GM12891 (cell line): ENCODE measurements at regions not wholly inside any gene's neighbourhood (a gene's known extent, or its start where the extent isn't known, plus 50 kb on each side); places are given as distances from the start of the nearest gene placed in this dataset.
"Not testable (repeated sequence)": the region's sequence is repeated elsewhere in the genome, so short reads cannot be mapped to it uniquely, and the experiment has no call there.

ENCODE experiments used
- DNase-seq: peaks from one replicate; pipeline ENCODE4 v3.0.0; 2011; ENCODE audit warnings: low spot score; ENCODE audit not compliant: insufficient read length
- FAIRE-seq: peaks from 2 replicates; lab custom pipeline; 2011; peaks lifted over from hg19 to GRCh38; lab: Jason Lieb, UNC
- PAX5 ChIP-seq: IDR thresholded peaks from 2 replicates; pipeline ENCODE4 v1.6.1; 2011; ENCODE audit warnings: low read length, moderate library complexity, mild to moderate bottlenecking; ENCODE audit not compliant: insufficient read depth, severe bottlenecking
- POLR2A ChIP-seq: IDR thresholded peaks from 2 replicates; pipeline ENCODE4 v1.6.1; 2011; ENCODE audit warnings: low read depth, low read length, control low read depth
- POLR2AphosphoS5 ChIP-seq: IDR thresholded peaks from 2 replicates; pipeline ENCODE4 v1.6.1; 2011; ENCODE audit warnings: low read depth, low read length, control low read depth
- POU2F2 ChIP-seq: IDR thresholded peaks from 2 replicates; pipeline ENCODE4 v1.6.1; 2011; ENCODE audit warnings: low read depth, mild to moderate bottlenecking, control low read depth, low read length, moderate library complexity
- SPI1 ChIP-seq: IDR thresholded peaks from 2 replicates; pipeline ENCODE4 v1.6.1; 2011; ENCODE audit warnings: low read depth, low read length, control low read depth
- TAF1 ChIP-seq: IDR thresholded peaks from 2 replicates; pipeline ENCODE4 v1.6.1; 2011; ENCODE audit warnings: low read depth, low read length, control low read depth

DNA sequence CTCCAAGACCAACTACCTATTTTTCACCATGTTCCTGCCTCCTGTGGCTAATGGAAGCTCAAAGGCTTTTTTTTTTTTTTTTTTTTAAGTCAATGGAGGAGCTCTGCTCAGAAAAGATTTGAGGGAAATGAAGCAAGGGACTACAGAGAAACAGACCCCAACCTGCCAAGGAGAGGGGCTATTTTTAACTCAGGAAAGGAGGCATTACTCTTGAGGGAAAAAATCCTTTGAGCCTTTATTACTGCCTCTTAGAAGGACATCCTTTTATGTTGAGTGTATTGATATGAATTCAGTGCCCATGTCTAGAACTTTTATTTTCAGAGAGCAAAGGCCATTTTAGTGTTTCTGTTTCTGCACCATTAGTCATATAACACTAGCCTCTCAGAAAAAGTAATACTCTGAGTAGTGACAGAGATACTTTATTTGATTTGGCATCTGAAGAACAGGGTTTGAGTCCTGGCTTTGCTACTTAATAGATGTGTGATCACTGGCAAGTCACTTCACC, 68.1 kb upstream of the PCDH8 start:
- TF ChIP-seq SPI1 (no peak), POLR2AphosphoS5 (no peak), PAX5 (no peak), POLR2A (no peak), TAF1 (no peak), POU2F2 (no peak)
- FAIRE-seq (no peak), DNase-seq (no peak)

DNA sequence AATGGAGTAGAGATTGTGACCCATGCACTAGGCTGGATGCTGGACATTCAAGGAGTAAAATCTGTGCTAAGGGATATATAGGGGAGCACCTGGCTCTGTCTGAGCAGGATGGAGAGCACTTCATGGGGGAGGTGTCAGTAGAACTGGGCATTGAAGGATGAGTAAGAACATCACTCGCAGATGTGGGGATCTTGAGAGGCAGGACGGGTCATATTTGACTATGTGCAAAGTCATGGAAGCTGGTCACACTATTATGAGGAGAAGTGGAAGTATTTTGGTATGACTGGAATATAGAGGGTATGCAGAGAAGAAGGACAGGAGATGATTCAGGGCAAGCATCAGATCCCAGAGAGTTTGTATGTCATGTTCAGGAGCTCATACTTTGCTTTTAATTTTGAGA, 62.9 kb upstream of the PCDH8 start:
- TF ChIP-seq SPI1 (no peak), POLR2A (no peak), POU2F2 (no peak), POLR2AphosphoS5 (no peak)
- DNase-seq (no peak), FAIRE-seq (no peak)

DNA sequence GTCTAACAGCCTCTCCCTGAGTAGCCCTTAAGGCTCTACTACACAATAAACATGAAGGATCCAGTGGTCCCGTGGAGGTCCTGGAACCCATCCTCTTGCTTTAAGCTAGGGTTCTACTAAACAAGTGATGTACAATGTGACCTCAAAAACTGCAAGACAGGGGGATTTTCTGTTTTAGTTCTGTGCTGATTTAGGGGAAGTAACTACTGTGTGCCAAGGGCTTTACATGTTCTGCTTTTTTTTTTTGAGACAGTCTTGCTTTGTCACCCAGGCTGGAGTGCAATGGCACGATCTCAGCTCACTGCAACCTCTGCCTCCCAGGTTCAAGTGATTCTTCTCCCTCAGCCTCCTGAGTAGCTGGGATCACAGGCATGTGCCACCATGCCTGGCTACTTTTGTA, 61.9 kb upstream of the PCDH8 start:
- FAIRE-seq, DNase-seq: not testable (repeated sequence)

DNA sequence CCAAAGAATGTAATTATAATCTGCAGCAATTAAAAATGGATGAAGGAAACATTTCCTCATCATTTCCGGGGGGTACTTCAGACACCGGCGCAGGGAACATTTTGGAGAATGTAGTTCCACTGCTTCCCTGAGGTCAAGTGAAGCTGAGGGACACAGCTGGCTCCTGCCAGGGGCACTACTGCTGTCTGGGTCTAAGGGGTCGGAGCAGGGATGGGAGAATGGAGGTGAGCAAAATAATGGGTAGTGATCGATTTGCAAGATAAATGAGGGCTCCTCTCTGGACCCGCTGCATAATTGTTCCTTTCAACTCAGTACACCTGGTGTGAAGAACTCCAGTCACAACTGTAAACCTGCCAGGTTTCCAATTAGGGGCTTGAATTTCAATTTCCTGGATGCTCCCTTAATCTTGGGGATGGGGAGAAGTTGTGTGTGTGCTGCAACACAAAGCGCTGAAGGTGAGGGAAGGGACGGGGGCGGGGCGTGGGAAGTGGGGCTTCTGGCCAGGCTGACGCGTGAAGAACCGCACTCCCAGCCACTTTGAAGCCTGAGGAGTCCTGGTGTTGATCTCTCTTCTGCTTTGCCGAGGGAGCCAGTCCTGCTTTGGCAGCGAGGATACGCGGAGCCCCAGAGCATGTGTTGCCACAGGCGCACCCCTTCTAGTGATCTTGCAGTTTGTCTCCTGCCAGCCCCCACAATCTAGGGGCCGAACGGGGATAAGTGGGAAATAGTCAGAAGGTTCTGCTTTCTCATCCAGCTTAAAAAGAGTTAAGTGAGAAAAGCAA, 57.9 kb upstream of the PCDH8 start:
- DNase-seq (no peak), FAIRE-seq (no peak)
- no peak for TF ChIP-seq PAX5
- TF ChIP-seq TAF1, result no peak
- no peak for TF ChIP-seq POU2F2
- no peak for TF ChIP-seq POLR2A
- TF ChIP-seq SPI1, result no peak
- no peak for TF ChIP-seq POLR2AphosphoS5

DNA sequence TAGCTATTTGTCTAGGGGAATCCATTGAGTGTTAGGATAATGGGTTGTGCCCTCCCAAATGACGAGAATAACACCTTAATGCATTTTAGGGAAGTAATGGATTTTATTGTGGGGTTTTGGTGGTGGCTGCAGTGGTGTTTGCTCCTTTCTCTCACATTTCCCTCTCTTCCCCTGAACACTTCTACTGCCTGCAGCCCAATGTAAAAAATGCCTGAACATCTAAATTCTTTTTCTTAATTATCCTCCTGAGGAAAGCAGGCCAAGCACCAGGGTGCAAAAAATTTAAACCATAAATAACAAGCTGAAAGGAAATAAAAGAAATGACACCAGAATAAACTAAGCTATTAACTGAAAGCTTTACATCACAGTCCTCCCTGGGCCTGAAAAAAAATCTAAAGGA, 57.3 kb upstream of the PCDH8 start:
- no peak for DNase-seq
- TF ChIP-seq POLR2A, result no peak
- TF ChIP-seq TAF1, result no peak
- no peak for FAIRE-seq

DNA sequence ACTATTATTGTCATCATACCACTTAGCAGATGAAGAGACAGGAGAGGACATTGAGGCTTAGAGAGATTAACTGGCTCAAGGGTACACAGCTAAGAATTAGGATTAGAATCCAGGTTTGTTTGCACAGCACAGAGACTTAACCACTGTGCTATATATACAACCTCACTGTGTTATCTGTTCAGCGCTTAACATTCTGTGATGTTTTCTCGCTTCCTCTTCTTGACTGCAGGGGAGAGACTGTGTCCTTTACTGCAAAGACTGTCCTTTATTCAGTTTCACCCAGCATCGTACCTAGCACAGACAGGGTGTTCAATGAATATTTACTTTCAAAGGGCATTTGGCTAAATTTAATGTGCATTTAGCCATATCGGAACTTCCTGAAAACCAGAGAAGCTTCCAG, 54.9 kb upstream of the PCDH8 start:
- no peak for TF ChIP-seq POLR2AphosphoS5
- no peak for TF ChIP-seq POU2F2
- peak; percentile 90 for TF ChIP-seq SPI1
- peak; percentile 27 for DNase-seq
- FAIRE-seq, result peak; percentile 82

DNA sequence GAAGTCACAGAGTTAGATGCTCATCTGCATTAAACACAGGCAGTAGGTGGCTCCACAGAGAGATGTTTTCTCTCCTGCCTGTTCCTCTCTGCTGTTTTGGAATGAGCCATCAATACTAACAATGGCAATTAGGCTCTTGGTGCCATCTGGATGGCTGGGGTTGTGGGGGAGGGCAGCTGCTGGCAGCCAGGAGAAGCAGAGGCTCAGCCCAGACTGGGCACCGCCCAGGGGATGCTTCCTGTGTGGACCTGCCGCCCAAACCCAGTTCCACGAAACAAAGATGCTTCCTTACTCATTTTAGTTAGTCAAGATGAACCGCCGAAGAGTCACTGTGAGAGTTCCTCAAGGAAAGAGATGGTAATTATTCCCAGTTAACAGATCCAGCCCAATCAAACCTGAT, 50.8 kb upstream of the PCDH8 start:
- no peak for TF ChIP-seq TAF1
- TF ChIP-seq PAX5, result no peak
- no peak for TF ChIP-seq POLR2AphosphoS5
- no peak for TF ChIP-seq POU2F2
- DNase-seq (no peak), FAIRE-seq (no peak)
